GM12865 (cell line): ENCODE measurements at regions not wholly inside any gene's neighbourhood (a gene's known extent, or its start where the extent isn't known, plus 50 kb on each side); places are given as distances from the start of the nearest gene placed in this dataset.
"Not testable (repeated sequence)": the region's sequence is repeated elsewhere in the genome, so short reads cannot be mapped to it uniquely, and the experiment has no call there.

Experiments used
- DNase-seq: peaks from one replicate; pipeline ENCODE4 v3.0.0; 2010; ENCODE audit warnings: low read depth
- H3K4me3 ChIP-seq: 2 replicates; pipeline ENCODE4 v1.5.1; 2011; ENCODE audit warnings: mild to moderate bottlenecking, low read depth, low read length, control low read depth
- CTCF ChIP-seq: IDR thresholded peaks from 2 replicates; pipeline ENCODE4 v1.5.1; 2011; ENCODE audit warnings: low read length, control low read depth, low read depth, inconsistent platforms; ENCODE audit not compliant: insufficient read depth; ENCODE audit errors: missing control alignments

GRCh38 chr11:37298173-37298572 lies 700.1 kb upstream of the RAG2 start:
- DNase-seq: no peak
- no peak overlapping the region for H3K4me3 ChIP-seq
- no peak for TF ChIP-seq CTCF

DNA sequence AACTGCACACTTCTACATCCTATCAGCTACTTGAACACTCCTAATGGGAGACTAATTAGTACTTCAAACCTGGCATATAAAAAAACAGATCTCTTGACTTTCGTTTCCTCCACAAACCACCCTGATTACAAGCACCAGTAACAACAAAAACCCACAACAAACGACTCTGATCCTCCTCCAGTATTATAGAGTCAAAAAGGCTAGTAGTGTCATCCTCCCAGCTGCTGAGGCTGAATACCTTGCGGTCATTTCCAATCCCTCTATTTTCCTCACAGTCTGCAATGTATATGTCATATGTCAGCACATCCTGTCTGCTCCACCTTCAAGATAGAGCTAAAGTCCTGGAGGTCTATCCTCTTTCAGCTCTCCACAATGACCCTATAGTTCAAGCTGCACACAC lies 688.9 kb upstream of the RAG2 start:
- no peak overlapping the region for H3K4me3 ChIP-seq
- TF ChIP-seq CTCF: no peak
- DNase-seq: no peak

DNA sequence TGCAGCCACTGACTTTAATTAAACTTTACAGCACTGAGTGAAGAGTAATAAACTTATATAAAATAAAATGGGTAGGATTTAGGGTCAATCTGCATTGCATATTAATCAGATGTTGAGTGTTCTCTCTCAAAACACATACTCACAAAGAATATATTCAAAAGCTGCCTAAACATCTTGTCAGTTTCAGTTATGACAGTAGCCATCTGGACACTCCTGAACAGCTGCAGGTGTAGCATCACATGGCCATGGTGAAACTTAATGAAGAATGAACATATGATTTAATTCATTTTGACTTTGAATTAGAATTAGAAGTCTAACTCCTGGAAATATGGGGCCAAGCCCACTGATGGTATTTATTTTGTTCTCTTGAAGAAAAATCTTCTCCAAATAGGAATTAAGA lies 684.3 kb upstream of the RAG2 start:
- TF ChIP-seq CTCF: no peak
- no peak for DNase-seq
- H3K4me3 ChIP-seq: no peak overlapping the region

DNA sequence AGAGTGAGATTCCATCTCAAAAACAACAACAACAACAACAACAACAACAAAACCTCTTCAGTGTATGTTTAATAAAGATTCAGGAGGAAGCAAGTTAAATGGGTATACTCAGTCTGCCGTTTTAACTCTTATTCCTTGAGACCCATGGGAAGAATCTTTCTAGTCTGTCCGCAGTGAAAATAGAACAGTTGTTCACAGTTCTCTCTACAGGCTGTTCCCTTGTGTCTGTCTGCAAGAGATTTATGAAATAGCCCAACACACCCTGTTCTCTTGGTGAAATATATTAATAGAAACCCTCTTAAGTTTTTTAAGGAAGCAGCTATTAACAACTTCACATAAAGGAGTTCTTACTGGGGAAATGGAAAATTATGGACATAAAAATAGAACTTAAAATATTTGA lies 682.2 kb upstream of the RAG2 start:
- no peak overlapping the region for H3K4me3 ChIP-seq
- TF ChIP-seq CTCF: no peak
- no peak for DNase-seq

DNA sequence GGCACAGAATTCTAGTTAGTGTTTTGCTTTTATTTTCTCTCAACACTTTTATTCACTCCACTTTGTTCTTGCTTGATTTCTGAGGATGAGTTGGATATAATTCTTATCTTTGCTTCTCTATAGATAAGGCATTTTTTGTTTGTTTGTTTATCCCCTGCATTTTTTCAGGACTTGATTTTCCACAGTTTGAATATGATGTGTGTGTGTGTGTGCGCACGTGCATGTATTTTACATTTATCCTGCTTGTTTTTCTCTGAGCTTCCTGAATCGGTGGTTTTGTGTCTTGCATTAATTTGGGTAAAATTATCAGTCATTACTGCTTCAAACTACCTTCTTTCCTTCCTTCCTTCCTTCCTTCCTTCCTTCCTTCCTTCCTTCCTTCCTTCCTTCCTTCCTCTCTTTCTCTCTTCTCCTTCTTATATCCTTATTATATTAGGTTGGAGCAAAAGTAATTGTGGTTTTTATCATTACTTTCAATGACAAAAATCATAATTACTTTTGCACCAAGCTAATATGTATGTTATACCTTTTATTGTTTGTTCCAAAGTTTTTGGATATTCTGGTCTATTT lies 679.9 kb upstream of the RAG2 start:
- no peak for DNase-seq
- H3K4me3 ChIP-seq: no peak overlapping the region
- no peak for TF ChIP-seq CTCF

DNA sequence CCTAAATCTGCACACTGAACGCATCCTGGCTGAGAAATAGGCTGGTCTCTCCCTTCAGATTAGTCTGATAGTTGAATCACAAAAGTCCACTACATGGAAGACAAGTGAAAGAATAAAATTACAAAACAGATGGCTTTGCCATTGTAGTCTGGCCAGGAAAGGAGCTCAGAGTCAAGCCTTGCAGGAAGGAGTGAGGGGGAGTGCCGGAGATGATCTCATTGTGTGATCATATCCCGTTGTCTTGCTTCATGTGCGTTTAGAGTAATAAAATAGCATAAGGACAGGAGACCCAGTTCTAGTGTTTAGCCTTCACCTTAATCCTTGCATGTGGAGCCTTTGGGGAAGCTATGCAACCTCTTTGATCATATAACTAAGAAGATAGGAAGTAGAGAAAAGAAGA lies 666.7 kb upstream of the RAG2 start:
- TF ChIP-seq CTCF: no peak
- DNase-seq: no peak
- no peak overlapping the region for H3K4me3 ChIP-seq

DNA sequence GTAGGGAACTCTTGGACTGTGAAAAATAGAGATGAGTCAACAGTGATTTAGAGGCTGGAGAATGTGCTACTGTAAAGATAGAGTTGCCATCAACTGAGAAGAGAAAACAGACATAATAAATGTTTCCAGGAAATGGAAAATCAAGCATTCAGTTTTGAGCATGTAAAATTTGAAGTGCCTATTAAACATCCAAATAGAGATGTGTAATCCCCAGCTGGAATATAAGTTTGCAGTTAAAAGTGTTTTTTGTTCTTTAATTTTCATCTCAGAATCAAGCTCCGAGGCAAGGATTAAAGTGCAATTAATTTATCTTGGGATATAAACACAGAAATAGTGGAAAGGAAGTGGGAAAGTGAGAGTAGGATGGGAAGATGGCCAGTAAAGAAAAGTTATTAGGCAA lies 666.0 kb upstream of the RAG2 start:
- H3K4me3 ChIP-seq: no peak overlapping the region
- DNase-seq: no peak
- no peak for TF ChIP-seq CTCF

DNA sequence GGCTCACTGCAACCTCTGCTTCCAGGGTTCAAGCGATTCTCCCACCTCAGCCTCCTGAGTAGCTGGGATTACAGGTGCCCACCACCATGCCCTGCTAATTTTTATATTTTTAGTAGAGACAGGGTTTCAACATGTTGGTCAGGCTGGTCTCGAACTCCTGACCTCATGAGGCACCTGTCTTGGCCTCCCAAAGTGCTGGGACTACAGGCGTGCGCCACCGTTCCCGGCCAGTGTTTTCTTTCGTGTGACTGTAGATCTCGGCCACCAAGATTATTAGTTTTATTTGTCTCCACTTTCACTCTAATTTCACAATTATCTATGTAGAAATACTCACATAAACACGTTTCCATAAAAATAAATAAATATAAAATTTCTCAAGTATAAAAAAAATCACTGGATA lies 665.4 kb upstream of the RAG2 start:
- H3K4me3 ChIP-seq, DNase-seq: not testable (repeated sequence)
